Esophagus muscularis mucosa (tissue), 3 donors: ENCODE measurements at regions not wholly inside any gene's neighbourhood (a gene's known extent, or its start where the extent isn't known, plus 50 kb on each side); places are given as distances from the start of the nearest gene placed in this dataset.

Source experiments
- CTCF ChIP-seq, 3 experiments: fragments of 200-600 bp in 2 of 3; fragments of 450-650 bp in 1 of 3; sonication (generic) in 2 of 3; IDR thresholded peaks; one replicate each; pipeline ENCODE4 v1.5.1; 2017 to 2019; ENCODE audit warnings: antibody characterized with exemption in 3 of 3, mild to moderate bottlenecking in 2 of 3, moderate library complexity in 1 of 3
- POLR2A ChIP-seq: fragments of 450-650 bp; IDR thresholded peaks from one replicate; pipeline ENCODE4 v1.6.1; 2017; ENCODE audit warnings: antibody characterized with exemption, moderate library complexity, mild to moderate bottlenecking, low read depth

GRCh38 chr6:167409079-167409478, 84.2 kb downstream of the TTLL2 start:
- TF ChIP-seq CTCF (IDR thresholded peaks at IDR 0.05) (no peak), POLR2A (no peak)
